OCI-LY1 (cell line): ENCODE measurements at regions not wholly inside any gene's neighbourhood (a gene's known extent, or its start where the extent isn't known, plus 50 kb on each side); places are given as distances from the start of the nearest gene placed in this dataset.

Experiments used
- H2AFZ ChIP-seq: fragments of 200-600 bp; sonication (generic), shearing (Covaris generic); 2 replicates; pipeline ENCODE4 v1.6.0; 2014; ENCODE audit warnings: antibody characterized with exemption, mild to moderate bottlenecking, low read length
- H3F3A ChIP-seq: fragments of 200-600 bp; sonication (generic), shearing (Covaris generic); 2 replicates; pipeline ENCODE4 v1.6.0; 2014; ENCODE audit warnings: mild to moderate bottlenecking, antibody characterized with exemption, low read length, moderate library complexity; ENCODE audit not compliant: insufficient read depth
- H3K27ac ChIP-seq: fragments of 200-600 bp; sonication (generic); 2 replicates; pipeline ENCODE4 v1.5.1; 2014; ENCODE audit warnings: low read length, mixed run types, mild to moderate bottlenecking, low read depth; ENCODE audit not compliant: poor library complexity, severe bottlenecking
- H3K27me3 ChIP-seq: fragments of 200-600 bp; sonication (generic); 2 replicates; pipeline ENCODE4 v1.6.0; 2014; ENCODE audit warnings: antibody characterized with exemption, mild to moderate bottlenecking, low read length, moderate library complexity; ENCODE audit not compliant: insufficient read depth
- H3K36me3 ChIP-seq: fragments of 200-600 bp; sonication (generic); 2 replicates; pipeline ENCODE4 v1.6.1; 2014; ENCODE audit warnings: mild to moderate bottlenecking, antibody characterized with exemption, low read length, moderate library complexity, mixed read lengths; ENCODE audit not compliant: insufficient read depth
- H3K4me1 ChIP-seq: fragments of 200-600 bp; sonication (generic); 2 replicates; pipeline ENCODE4 v1.5.1; 2014; ENCODE audit warnings: mild to moderate bottlenecking, low read length, moderate library complexity; ENCODE audit not compliant: insufficient read depth, severe bottlenecking
- H3K4me2 ChIP-seq: fragments of 200-600 bp; sonication (generic), shearing (Covaris generic); 2 replicates; pipeline ENCODE4 v1.6.1; 2014; ENCODE audit warnings: low read length
- H3K4me3 ChIP-seq: fragments of 200-600 bp; sonication (generic); 2 replicates; pipeline ENCODE4 v1.5.1; 2014; ENCODE audit warnings: low read length, low read depth, mild to moderate bottlenecking, mixed read lengths; ENCODE audit not compliant: poor library complexity, severe bottlenecking
- H3K79me2 ChIP-seq: fragments of 200-600 bp; shearing (Covaris generic); 2 replicates; pipeline ENCODE4 v1.6.1; 2016; ENCODE audit warnings: mixed run types, low read length, mixed read lengths; ENCODE audit not compliant: insufficient read depth
- H3K9ac ChIP-seq: fragments of 200-600 bp; sonication (generic), shearing (Covaris generic); 2 replicates; pipeline ENCODE4 v1.6.1; 2014; ENCODE audit warnings: mild to moderate bottlenecking, low read length, mixed read lengths
- H3K9me2 ChIP-seq: fragments of 200-600 bp; sonication (generic), shearing (Covaris generic); 2 replicates; pipeline ENCODE4 v1.6.1; 2014; ENCODE audit warnings: low read depth, mild to moderate bottlenecking, low read length, mixed read lengths
- H3K9me3 ChIP-seq: fragments of 200-600 bp; shearing (Covaris generic); 2 replicates; pipeline ENCODE4 v1.6.1; 2014; ENCODE audit warnings: low read length, mixed read lengths
- H4K20me1 ChIP-seq: fragments of 200-600 bp; sonication (generic), shearing (Covaris generic); 2 replicates; pipeline ENCODE4 v1.6.0; 2016; ENCODE audit warnings: mild to moderate bottlenecking, low read length; ENCODE audit not compliant: insufficient read depth
- EZH2 ChIP-seq: fragments of 200-600 bp; sonication (generic), shearing (Covaris generic); IDR thresholded peaks from 2 replicates; pipeline ENCODE4 v1.8.0; 2017; ENCODE audit warnings: borderline replicate concordance, mixed run types, mild to moderate bottlenecking, antibody characterized with exemption, low read length, moderate library complexity, mixed read lengths
- TF ChIP-seq, protein P1 (sequence below): fragments of 200-600 bp; sonication (generic), shearing (Covaris generic); IDR thresholded peaks from 2 replicates; pipeline ENCODE4 v1.5.1; 2017; ENCODE audit warnings: mild to moderate bottlenecking, antibody characterized with exemption, low read length, moderate library complexity, mixed read lengths

DNA sequence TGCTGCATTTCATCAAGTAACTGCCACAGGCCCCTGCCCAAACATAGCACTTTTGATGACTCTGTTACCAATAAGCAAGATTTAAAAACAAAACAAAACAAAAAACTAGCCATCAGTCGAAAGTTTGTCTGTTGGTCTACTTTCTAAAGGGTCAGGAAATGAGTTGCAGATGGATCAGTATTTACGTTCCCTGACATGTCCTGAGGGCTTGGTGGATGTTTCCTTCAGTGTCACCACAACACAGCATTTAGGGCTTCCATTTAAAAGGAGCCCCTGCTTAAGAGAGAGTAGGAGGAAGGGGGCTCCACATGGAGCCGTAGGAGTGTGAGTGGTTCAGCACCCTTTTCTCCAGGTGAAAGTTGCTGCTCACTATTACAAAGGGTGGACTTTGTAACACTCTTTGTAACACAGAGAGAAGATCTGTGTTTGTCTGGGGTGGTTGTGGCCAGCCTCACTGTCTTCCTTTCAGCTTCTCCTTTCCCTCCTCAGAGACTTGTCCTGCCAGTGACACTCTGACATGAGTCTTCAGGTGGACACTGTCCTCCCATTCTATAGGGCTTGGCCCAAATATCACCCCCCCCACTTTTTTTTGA, 167.5 kb upstream of the PDE5A start:
- H4K20me1 ChIP-seq = no peaks in the 10 kb centered on the region
- H3K4me3 ChIP-seq = no peak overlapping the region
- no peaks in the 10 kb centered on the region for H3F3A ChIP-seq
- H3K9me3 ChIP-seq = no peaks in the 10 kb centered on the region
- no peak overlapping the region for H3K4me2 ChIP-seq
- H3K4me1 ChIP-seq = no peaks in the 10 kb centered on the region
- no peaks in the 10 kb centered on the region for H3K36me3 ChIP-seq
- no peaks in the 10 kb centered on the region for H3K79me2 ChIP-seq
- H3K27ac ChIP-seq = no peak overlapping the region
- TF ChIP-seq EZH2 = no peak
- TF ChIP-seq, protein P1, sequence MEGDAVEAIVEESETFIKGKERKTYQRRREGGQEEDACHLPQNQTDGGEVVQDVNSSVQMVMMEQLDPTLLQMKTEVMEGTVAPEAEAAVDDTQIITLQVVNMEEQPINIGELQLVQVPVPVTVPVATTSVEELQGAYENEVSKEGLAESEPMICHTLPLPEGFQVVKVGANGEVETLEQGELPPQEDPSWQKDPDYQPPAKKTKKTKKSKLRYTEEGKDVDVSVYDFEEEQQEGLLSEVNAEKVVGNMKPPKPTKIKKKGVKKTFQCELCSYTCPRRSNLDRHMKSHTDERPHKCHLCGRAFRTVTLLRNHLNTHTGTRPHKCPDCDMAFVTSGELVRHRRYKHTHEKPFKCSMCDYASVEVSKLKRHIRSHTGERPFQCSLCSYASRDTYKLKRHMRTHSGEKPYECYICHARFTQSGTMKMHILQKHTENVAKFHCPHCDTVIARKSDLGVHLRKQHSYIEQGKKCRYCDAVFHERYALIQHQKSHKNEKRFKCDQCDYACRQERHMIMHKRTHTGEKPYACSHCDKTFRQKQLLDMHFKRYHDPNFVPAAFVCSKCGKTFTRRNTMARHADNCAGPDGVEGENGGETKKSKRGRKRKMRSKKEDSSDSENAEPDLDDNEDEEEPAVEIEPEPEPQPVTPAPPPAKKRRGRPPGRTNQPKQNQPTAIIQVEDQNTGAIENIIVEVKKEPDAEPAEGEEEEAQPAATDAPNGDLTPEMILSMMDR = no peak
- no peak overlapping the region for H3K9ac ChIP-seq
- H3K9me2 ChIP-seq = no peaks in the 10 kb centered on the region
- no peak overlapping the region for H2AFZ ChIP-seq
- H3K27me3 ChIP-seq = no peaks in the 10 kb centered on the region

DNA sequence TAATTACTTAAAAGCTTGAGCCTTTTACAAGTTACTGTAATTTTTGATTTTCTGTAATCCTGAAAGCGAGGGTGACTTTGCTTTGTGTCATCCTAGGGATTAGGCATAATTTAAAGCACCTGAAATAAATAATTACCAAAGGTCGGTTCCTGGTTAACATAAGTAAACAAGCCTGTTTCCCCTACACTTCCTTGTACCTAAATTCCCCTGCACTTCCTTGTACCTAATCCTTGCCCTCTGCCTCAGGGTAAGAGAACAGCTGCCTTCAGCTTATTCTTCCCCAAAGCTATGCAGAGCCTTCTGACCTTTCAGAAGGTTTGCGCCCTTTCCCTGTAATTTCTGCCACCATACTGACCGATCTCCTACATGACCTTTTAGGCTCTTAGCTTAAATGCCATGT, 166.1 kb upstream of the PDE5A start:
- TF ChIP-seq, protein P1 = no peak
- no peak for TF ChIP-seq EZH2

DNA sequence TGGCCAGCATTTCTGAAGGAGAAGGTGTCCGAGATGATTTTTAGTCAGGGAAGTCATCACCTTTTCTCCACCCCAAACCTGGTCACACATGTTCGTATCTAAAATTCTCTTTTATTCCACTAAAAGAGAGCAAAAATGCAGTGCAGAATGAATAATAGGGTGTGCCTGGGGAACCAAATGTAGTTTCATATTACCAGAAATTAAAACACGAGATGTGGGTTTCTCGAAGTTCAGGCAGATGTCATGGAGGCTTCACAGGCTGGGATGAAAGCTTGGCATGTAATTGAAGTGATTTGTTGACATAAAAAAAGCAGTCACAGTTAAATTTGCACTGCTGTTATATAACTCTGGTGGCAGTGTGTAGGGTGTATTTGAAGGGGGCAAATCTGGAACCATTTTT, 165.5 kb upstream of the PDE5A start:
- no peak overlapping the region for H3K9ac ChIP-seq
- H3K9me3 ChIP-seq = no peaks in the 10 kb centered on the region
- no peak overlapping the region for H3K4me2 ChIP-seq
- H3K4me1 ChIP-seq = no peaks in the 10 kb centered on the region
- no peaks in the 10 kb centered on the region for H4K20me1 ChIP-seq
- TF ChIP-seq, protein P1 = no peak
- no peak overlapping the region for H2AFZ ChIP-seq
- H3K4me3 ChIP-seq = no peak overlapping the region
- H3K27me3 ChIP-seq = no peaks in the 10 kb centered on the region
- H3K36me3 ChIP-seq = no peaks in the 10 kb centered on the region
- no peaks in the 10 kb centered on the region for H3F3A ChIP-seq
- no peaks in the 10 kb centered on the region for H3K9me2 ChIP-seq
- no peaks in the 10 kb centered on the region for H3K79me2 ChIP-seq
- no peak overlapping the region for H3K27ac ChIP-seq

More for the DNA sequence above, 166.1 kb upstream of the PDE5A start:
- no peaks in the 10 kb centered on the region for H3K27me3 ChIP-seq
- H3F3A ChIP-seq = no peaks in the 10 kb centered on the region
- no peak overlapping the region for H2AFZ ChIP-seq
- no peaks in the 10 kb centered on the region for H3K9me3 ChIP-seq
- no peaks in the 10 kb centered on the region for H3K79me2 ChIP-seq
- no peaks in the 10 kb centered on the region for H3K4me1 ChIP-seq
- no peaks in the 10 kb centered on the region for H3K36me3 ChIP-seq
- H3K27ac ChIP-seq = no peak overlapping the region
- H3K9ac ChIP-seq = no peak overlapping the region
- no peak overlapping the region for H3K4me3 ChIP-seq
- H3K9me2 ChIP-seq = no peaks in the 10 kb centered on the region
- H3K4me2 ChIP-seq = no peak overlapping the region
- no peaks in the 10 kb centered on the region for H4K20me1 ChIP-seq
